ENCODE measurements at regions not wholly inside any gene's neighbourhood (a gene's known extent, or its start where the extent isn't known, plus 50 kb on each side); places are given as distances from the start of the nearest gene placed in this dataset.

GRCh38 chr5:30764704-30765103 lies 428.8 kb upstream of the CDH6 start:
- Histone ChIP-seq H3K9me3 (no peaks in the 10 kb centered on the region), H3K27ac (ENCODE audit: low read depth in 2 of 2, low read length in 1 of 2) (no peak overlapping the region), H3K36me3 (replicated peaks in 1 of 2; ENCODE audit: control insufficient read depth in 1 of 2, insufficient read depth in 2 of 2, low read length in 1 of 2) (no peaks in the 10 kb centered on the region), H2AFZ (ENCODE audit: low read depth) (no peak overlapping the region), H3K79me2 (ENCODE audit: insufficient read depth) (no peaks in the 10 kb centered on the region), H3K4me1 (ENCODE audit: control insufficient read depth in 1 of 2, insufficient read depth in 2 of 2, low read depth in 1 of 2, low read length in 1 of 2) (no peaks in the 10 kb centered on the region), H3K9ac (no peak overlapping the region), H3K27me3 (ENCODE audit: insufficient read depth) (no peaks in the 10 kb centered on the region), H3F3A (replicated peaks; ENCODE audit: insufficient read depth) (no peaks in the 10 kb centered on the region), H4K20me1 (ENCODE audit: insufficient read depth) (no peaks in the 10 kb centered on the region), H3K4me3 (ENCODE audit: low read depth in 2 of 2, low read length in 1 of 2) (no peak overlapping the region), H3K4me2 (no peak overlapping the region), H3K9me2 (no peaks in the 10 kb centered on the region)
- TF ChIP-seq GABPA (IDR thresholded peaks at IDR 0.05; ENCODE audit: low read depth), result no peak
- TF ChIP-seq EZH2phosphoT487 (IDR thresholded peaks at IDR 0.05; ENCODE audit: borderline replicate concordance, low read depth), result no peak
- no peak for TF ChIP-seq SIN3A (IDR thresholded peaks at IDR 0.05; ENCODE audit: borderline replicate concordance, low read depth, low read length)
- no peak for TF ChIP-seq JUND (IDR thresholded peaks at IDR 0.05)
- TF ChIP-seq TAF1 (IDR thresholded peaks at IDR 0.05; ENCODE audit: borderline replicate concordance, low read depth, low read length), result no peak
- TF ChIP-seq, protein P1, sequence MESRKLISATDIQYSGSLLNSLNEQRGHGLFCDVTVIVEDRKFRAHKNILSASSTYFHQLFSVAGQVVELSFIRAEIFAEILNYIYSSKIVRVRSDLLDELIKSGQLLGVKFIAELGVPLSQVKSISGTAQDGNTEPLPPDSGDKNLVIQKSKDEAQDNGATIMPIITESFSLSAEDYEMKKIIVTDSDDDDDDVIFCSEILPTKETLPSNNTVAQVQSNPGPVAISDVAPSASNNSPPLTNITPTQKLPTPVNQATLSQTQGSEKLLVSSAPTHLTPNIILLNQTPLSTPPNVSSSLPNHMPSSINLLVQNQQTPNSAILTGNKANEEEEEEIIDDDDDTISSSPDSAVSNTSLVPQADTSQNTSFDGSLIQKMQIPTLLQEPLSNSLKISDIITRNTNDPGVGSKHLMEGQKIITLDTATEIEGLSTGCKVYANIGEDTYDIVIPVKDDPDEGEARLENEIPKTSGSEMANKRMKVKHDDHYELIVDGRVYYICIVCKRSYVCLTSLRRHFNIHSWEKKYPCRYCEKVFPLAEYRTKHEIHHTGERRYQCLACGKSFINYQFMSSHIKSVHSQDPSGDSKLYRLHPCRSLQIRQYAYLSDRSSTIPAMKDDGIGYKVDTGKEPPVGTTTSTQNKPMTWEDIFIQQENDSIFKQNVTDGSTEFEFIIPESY (IDR thresholded peaks at IDR 0.05; ENCODE audit: borderline replicate concordance, low read depth), result no peak
- no peak for TF ChIP-seq GATA2 (CRISPR knock-in tag; IDR thresholded peaks at IDR 0.05)
- TF ChIP-seq USF2 (IDR thresholded peaks at IDR 0.05; ENCODE audit: borderline replicate concordance, low read depth, low read length), result no peak
- TF ChIP-seq TEAD4 (IDR thresholded peaks at IDR 0.05; ENCODE audit: borderline replicate concordance, insufficient read depth), result no peak
- TF ChIP-seq, protein P2, sequence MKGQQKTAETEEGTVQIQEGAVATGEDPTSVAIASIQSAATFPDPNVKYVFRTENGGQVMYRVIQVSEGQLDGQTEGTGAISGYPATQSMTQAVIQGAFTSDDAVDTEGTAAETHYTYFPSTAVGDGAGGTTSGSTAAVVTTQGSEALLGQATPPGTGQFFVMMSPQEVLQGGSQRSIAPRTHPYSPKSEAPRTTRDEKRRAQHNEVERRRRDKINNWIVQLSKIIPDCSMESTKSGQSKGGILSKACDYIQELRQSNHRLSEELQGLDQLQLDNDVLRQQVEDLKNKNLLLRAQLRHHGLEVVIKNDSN (IDR thresholded peaks at IDR 0.05; ENCODE audit: borderline replicate concordance, low read depth), result no peak
- TF ChIP-seq MAX (IDR thresholded peaks at IDR 0.05; ENCODE audit: low read depth), result no peak
- no peak for TF ChIP-seq TCF12 (IDR thresholded peaks at IDR 0.05)
- TF ChIP-seq YY1 (IDR thresholded peaks at IDR 0.05; ENCODE audit: low read depth), result no peak
- no peak for TF ChIP-seq EP300 (IDR thresholded peaks at IDR 0.05; ENCODE audit: borderline replicate concordance in 1 of 2, low read depth in 1 of 2, low read length in 1 of 2)
- no peak for TF ChIP-seq PBX3 (IDR thresholded peaks at IDR 0.05)
- TF ChIP-seq FOXJ3 (CRISPR knock-in tag; IDR thresholded peaks at IDR 0.05), result no peak
- DNase-seq, result no peak
- ChIA-PET POLR2A (no interaction called here), CTCF (no interaction called here)
- WGBS (ENCODE audit: low lambda C conversion rate), result 2% methylated on average over 1 of the region's 1 CpG

Data from SK-N-SH (cell line).